GM18951 (cell line): ENCODE measurements at regions not wholly inside any gene's neighbourhood (a gene's known extent, or its start where the extent isn't known, plus 50 kb on each side); places are given as distances from the start of the nearest gene placed in this dataset.
"Not testable (repeated sequence)": the region's sequence is repeated elsewhere in the genome, so short reads cannot be mapped to it uniquely, and the experiment has no call there.

ENCODE experiments used
- POLR2A ChIP-seq: IDR thresholded peaks from 4 replicates; pipeline ENCODE4 v1.6.1; 2011; ENCODE audit warnings: mild to moderate bottlenecking; ENCODE audit not compliant: insufficient read length, insufficient read depth; ENCODE audit errors: extremely low read depth
- in situ Hi-C: fragments of 300-500 bp; cut with MboI; formaldehyde crosslinking; loops from one replicate; pipeline ENCODE4 v1.12.0; 2022; ENCODE audit warnings: low sequenced_read_pairs, mixed read lengths, inconsistent platforms; ENCODE audit not compliant: unreplicated experiment

DNA sequence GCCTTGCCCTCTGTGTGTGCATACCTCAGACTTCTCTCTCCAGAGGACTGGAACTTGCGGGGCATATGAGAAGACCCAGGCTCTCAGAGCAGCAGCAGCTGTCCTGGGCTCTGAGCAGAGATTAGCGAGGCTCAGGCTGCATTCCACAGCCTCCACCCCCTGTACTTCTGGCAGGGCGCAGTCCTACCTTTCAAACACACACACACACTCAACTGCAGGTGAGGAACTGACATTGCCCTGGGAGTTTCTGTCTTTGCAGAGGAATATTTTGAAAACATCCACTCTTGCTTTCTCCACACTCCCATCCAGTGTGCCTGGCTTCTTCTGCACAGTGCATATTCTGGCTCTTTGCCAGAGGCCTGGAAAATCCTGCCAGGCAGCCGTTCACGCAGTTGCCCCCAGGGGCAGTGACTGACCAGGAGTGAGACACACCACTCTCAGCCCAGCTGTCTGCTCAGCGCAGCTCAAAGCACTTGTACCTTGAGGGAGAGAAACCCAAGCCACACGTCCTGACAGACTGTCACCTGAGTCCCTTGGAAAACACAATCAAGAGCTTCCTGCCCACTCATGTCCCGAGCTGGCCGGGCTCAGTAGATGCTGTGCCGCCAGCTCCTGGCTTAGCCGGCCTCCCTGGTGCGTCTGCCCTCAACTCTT lies 460.8 kb downstream of the RNF144A start:
- in situ Hi-C loops: no loop called here
- no peak for TF ChIP-seq POLR2A

DNA sequence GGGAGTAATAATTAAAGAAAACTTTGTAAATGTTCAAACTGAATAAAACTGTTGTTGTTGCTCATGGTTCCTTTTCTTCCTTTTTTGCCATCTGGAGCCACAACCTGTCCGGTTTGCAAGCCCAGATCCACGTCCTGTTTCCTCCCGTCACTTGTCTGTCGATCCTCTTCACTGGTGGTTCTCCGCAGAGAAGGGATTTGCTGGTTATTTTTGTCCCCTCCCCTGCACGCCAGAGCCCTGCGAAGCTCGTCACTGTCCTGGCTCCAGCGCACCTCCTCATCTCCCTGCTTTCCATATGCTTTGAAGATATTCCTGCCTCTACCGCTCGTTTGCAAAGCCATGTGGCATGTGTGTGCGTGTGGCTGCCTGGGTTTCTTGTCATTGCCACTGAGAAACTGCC lies 461.4 kb downstream of the RNF144A start:
- no peak for TF ChIP-seq POLR2A
- in situ Hi-C loops: no loop called here

DNA sequence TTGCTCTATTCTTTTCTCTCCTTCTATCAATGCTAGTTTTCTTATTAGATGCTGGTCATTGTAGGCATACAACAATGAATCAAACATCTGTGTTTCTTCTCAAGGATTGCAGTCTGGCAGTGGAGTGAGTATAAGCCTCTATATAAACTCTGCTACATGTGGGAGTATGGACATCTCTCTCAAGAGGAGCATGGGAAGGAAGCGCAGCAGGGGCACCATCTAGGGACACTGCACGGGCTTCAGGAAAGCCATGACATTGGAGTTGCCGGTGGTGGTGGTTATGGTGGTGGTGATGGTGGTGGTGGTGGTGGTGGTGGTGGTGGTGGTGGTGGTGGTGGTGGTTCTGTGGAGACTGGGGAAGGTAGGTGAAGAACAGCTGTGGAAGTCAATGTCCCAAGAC lies 462.6 kb downstream of the RNF144A start:
- in situ Hi-C loops: no loop called here
- TF ChIP-seq POLR2A: no peak

DNA sequence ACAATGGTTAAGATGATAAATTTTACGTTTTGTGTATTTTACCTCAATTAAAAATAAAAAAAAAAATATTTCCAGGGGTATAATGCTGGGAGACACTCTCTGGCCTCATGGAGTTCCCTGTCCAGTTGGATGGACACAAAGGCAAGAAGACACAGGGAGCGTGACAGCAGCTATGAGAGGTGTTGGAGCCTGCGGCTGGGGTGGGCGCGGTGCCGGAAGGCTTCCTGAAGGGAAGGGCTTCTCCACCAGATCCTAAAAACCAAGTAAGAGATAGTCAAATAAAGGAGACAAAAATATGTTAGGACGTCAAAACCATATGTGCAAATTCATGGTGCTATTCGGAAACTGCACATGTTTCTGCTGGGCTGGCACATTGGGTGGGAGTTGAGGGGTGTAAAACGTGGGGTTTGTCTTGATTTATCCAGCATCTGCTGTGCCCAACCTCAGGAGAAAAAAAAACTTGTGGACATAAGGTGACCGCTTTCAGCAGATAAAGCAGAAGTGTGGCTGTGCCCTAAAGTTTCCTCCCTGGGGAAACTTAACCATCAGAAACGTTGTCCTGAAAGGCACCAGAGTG lies 467.6 kb downstream of the RNF144A start:
- in situ Hi-C loops: no loop called here
- no peak for TF ChIP-seq POLR2A

DNA sequence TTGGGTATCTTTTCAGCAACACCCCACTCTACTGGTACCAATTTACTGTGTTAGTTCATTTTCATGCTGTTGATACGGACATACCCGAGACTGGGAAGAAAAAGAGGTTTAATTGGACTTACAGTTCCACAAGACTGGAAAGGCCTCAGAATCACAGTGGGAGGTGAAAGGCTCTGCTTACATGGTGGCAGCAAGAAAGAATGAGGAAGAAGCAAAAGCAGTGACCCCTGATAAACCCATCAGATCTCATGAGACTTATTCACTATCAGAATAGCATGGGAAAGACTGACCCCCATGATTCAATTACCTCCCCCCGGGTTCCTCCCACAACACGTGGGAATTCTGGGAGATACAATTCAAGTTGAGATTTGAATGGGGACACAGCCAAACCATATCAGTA lies 473.1 kb downstream of the RNF144A start:
- in situ Hi-C loops: not testable (repeated sequence)

DNA sequence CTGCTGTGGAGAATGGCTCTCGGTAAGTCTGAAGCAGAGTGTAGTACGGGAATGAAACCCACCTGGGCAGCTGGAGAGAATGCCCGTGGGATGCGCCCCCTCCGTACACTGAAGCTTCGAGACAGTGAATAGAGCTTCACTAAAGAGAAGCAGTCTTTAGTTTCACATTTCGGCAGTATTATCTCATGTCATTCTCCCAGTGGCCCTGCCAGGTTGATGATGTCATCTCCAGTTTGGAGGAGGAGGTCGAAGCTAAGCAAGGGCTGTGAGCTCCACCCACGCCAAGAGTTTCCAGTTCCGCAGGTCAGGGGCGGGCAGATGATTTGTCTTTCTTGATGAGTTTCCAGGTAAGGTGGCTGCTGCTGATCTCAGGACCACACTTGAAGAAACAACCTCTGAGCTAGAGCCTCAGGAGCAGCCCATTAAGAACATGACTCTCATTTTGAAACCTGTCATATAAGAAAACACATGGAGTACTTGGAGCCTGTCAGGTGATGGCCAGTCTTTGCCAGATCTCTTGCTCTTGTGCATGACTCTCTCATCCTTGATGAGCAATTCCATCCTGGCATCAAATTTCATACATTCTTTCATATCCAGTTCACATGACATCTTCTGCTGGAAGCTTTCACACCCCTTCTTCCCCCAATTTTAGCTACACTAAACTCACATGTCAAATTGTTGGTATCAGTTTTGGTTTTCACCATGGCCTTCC lies 475.0 kb downstream of the RNF144A start:
- in situ Hi-C loops: no loop called here
- TF ChIP-seq POLR2A: no peak

DNA sequence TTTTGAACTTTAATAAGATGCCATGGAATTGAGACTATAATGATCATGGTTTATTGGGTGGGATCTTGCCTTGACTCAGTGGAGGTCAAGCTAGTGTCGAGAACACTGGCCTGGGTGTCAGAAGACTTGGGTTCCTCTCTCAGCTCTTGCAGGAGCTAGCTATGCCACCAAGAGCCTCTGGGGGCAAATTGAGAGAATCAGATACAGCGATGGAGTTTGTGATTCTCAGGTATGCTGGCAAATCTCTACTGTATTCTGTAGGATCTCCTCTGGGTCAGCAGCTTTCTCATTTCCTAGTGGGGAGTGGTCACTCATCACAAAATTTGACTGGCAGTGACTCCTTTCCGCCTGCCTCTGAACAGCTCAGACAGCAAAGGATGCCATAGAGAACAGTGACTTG lies 477.0 kb downstream of the RNF144A start:
- in situ Hi-C loops: no loop called here
- no peak for TF ChIP-seq POLR2A

DNA sequence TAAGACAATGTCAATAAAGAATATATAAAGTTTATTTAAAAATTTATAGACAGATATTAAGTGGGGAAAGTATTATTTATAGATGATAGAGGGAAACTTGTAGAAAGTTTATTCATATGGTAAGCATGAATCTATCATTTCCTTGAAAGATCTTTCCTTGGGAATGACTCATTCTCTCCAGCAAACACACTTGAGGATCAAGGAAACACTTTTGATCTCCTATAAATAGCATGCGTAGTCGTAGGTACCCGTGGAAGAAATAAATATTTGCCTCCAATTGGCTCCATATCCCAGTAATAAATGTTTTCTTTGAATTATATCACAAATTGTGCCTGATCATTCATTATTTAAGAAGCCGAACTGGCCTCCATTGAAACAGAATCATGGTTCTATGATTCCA lies 483.4 kb downstream of the RNF144A start:
- in situ Hi-C loops: loop anchor here (25.0 kb wide), 1 partner anchor 1287 kb away; the partner anchor contains the start of gene ID2
- TF ChIP-seq POLR2A: no peak

DNA sequence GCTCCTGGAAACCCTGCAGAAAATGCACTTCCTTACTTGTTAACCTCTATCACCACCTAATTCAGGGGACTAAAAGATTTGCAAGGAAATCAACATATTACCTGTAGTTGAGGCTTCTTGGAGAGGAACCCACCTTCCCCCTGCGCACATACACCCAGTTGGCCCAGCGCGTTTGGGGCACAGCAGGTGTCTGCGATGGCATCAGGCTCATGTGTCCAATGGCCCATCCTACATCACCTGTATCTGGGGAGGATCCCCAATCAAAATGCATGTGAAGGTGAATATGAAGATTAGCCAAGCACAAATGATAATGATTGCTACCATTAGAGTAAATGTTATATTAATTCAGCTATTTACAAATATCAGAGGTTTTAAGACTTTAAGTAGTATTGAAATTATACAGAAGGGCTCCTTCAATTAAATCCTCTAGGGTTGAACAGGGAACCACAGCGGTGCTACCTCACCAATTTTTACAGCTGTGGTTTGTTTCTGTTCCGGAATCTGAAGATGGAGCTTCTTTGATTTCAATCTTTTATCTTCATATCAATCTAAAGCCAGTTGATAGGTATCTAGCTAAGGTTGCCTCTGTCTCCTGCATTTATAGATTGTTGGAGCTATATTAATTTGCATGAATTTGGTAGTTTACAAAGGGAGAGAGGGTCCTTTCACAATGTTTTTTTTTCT lies 486.0 kb downstream of the RNF144A start:
- in situ Hi-C loops: loop anchor here (25.0 kb wide), 1 partner anchor 1284 kb away; the partner anchor contains the start of gene ID2
- TF ChIP-seq POLR2A: no peak

DNA sequence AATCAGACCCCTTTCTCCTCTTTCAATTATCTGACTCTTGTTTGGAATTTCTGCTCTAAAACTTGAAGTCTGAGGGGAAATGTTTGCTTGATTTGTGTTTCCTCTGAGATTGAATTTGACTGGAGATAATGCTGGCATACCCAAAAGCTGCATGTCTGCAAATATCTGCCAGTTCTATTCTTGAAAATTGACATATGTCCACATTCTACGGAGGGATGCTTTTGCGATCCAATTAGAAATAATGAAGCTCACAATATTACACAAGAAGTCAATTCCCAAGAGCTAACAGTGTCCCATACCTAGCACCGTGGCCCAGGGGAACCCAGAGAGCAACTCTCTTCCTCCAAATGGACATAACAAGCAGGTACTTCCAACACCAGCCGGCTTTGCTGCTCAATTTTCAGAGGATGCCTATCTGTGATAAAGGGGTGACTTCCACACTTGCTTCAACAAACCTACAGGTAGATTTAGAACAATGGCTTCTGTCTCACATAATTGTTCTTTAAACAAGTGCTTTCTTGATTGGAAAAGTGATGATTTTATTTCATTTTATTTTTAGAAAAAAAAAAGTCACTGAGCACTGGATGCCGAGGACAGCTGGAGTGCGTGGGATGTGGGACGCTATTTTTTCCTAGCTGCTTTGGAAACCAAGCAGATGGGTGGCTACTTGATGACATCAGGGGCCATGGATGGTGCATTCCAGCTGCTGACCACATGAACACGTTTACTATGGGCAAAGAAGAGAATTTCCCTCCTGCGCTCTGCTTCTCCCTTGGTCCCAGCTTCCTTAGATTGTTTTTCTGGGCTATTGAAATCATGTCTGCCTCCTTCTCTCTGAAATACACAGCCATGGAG lies 488.9 kb downstream of the RNF144A start:
- in situ Hi-C loops: loop anchor here (25.0 kb wide), 1 partner anchor 1281 kb away; the partner anchor contains the start of gene ID2
- no peak for TF ChIP-seq POLR2A

DNA sequence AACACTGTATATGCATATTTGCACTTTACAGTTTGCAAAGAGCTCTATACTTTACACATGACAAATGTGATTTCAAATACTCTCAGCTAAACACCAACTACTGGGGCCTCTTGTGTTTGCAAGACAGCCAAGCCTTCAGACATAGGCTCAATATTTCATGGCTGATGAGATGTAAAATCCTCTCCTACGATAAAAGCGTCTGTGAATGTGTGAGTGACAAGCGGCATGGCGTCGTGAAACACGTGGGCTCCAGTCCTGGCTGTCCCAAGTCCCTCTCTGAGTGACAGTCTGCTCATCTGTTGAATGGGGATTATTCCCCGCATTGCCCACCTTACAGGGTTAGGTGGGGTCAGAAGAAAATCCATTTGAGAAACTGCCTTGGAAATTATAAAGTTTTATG lies 489.8 kb downstream of the RNF144A start:
- no peak for TF ChIP-seq POLR2A
- in situ Hi-C loops: loop anchor here (25.0 kb wide), 1 partner anchor 1280 kb away; the partner anchor contains the start of gene ID2

DNA sequence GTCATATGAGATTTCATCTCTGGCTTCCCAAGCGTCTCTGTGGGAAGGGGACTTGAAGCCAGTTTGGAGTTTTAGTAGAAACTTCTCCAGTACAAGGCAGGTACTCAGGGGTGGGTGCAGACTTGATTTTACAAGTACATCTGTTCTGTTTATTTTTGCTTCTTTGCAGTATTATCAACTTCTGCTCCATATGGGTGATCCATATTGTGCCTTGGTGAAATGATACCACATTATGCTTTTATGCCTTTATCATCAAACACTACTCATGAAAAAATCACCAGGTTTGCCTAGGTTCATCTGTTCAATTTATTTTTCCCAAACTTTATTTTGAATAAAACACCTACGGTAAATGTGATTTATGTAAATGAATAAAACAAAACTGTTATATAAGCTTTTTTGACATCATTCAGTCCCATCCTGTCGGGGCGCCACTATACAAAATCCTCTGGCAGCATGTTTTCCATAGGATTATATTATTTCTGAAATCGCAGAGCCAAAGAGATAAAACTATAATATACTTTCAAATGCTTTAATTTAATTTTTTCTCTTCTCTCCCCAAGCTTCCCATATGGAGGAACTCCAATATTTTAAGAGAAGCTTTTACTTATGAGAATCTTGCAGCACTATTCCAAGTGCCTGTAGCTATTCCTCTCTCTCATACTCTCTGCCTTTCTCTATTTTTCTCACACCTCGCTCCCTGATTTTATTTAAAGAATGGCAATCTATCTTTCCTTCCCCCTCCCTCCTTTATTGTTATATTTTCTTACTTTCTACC lies 490.9 kb downstream of the RNF144A start:
- TF ChIP-seq POLR2A: no peak
- in situ Hi-C loops: loop anchor here (25.0 kb wide), 1 partner anchor 1279 kb away; the partner anchor contains the start of gene ID2

DNA sequence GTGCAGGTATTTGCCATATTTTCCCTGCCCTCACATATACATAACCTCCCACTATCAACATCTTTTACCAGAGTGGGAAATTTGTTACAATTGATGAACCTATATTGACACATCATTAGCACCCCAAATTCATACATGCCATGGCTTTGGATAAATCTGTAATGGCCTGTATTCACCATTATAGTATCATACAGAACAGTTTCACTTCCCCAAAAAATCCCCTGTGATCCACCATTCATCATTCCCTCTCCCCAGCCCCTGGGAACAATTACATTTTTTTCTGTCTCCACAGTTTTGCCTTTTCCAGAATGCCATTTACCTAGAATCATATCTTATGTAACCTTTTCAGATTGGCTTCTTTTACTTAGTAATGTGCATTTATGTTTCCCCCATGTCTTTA lies 494.5 kb downstream of the RNF144A start:
- TF ChIP-seq POLR2A: no peak
- in situ Hi-C loops: loop anchor here (25.0 kb wide), 1 partner anchor 1276 kb away; the partner anchor contains the start of gene ID2
